PC-3 (cell line): ENCODE measurements at regions not wholly inside any gene's neighbourhood (a gene's known extent, or its start where the extent isn't known, plus 50 kb on each side); places are given as distances from the start of the nearest gene placed in this dataset.
"Not testable (repeated sequence)": the region's sequence is repeated elsewhere in the genome, so short reads cannot be mapped to it uniquely, and the experiment has no call there.

ENCODE experiments used
- ATAC-seq: fragments of 200-7000 bp; cut with Tn5 transposase; 2 replicates; pipeline ENCODE4 v1.9.1; 2020; ENCODE audit warnings: mild to moderate bottlenecking, moderate library complexity
- BruUV-seq: library from RNA; stranded (reverse); fragments of 400-500 nt; replicated peaks from 2 replicates; lab custom pipeline; 2021; lab: Mats Ljungman, UMichigan
- CTCF ChIA-PET: fragments of 300-600 bp; sonication (Branson Sonifier 250); formaldehyde crosslinking; loops from one replicate; lab custom pipeline; 2022; ENCODE audit warnings: antibody characterized with exemption; lab: Charles Lee
- POLR2A ChIA-PET: fragments of 300-600 bp; sonication (Branson Sonifier 250); formaldehyde crosslinking; loops from one replicate; lab custom pipeline; 2022; ENCODE audit warnings: antibody characterized with exemption; ENCODE audit not compliant: unreplicated experiment; lab: Charles Lee
- DNase-seq: peaks from one replicate; pipeline ENCODE4 v3.0.0-alpha.2; 2015
- H2AFZ ChIP-seq: fragments of 300-600 bp; sonication (generic); 2 replicates; pipeline ENCODE4 v1.6.0; 2016; ENCODE audit warnings: antibody characterized with exemption, low read length
- H3F3A ChIP-seq: fragments of 300-600 bp; sonication (generic); one replicate; pipeline ENCODE4 v1.6.0; 2017; ENCODE audit warnings: antibody characterized with exemption, low read length, control low read depth, mild to moderate bottlenecking; ENCODE audit not compliant: unreplicated experiment
- H3K27ac ChIP-seq: fragments of 300-600 bp; sonication (generic); 2 replicates; pipeline ENCODE4 v1.5.1; 2016; ENCODE audit warnings: mild to moderate bottlenecking, low read length
- H3K27me3 ChIP-seq: fragments of 300-600 bp; sonication (generic); 2 replicates; pipeline ENCODE4 v1.6.1; 2016; ENCODE audit warnings: low read length, mixed read lengths
- H3K36me3 ChIP-seq: fragments of 300-600 bp; sonication (generic); 2 replicates; pipeline ENCODE4 v1.6.1; 2016; ENCODE audit warnings: low read depth, mixed run types, low read length, mixed read lengths
- H3K4me1 ChIP-seq: fragments of 300-600 bp; sonication (generic); 2 replicates; pipeline ENCODE4 v1.5.1; 2016; ENCODE audit warnings: low read length; ENCODE audit not compliant: insufficient read depth
- H3K4me2 ChIP-seq: fragments of 300-600 bp; sonication (generic); 2 replicates; pipeline ENCODE4 v1.6.0; 2016; ENCODE audit warnings: low read length
- H3K4me3 ChIP-seq: fragments of 300-600 bp; sonication (generic); 2 replicates; pipeline ENCODE4 v1.5.1; 2016; ENCODE audit warnings: mild to moderate bottlenecking, low read length, mixed read lengths
- H3K79me2 ChIP-seq: fragments of 300-600 bp; sonication (generic); 2 replicates; pipeline ENCODE4 v1.6.1; 2017; ENCODE audit warnings: low read length, mixed read lengths
- H3K9ac ChIP-seq: fragments of 300-600 bp; sonication (generic); 2 replicates; pipeline ENCODE4 v1.6.0; 2016; ENCODE audit warnings: mild to moderate bottlenecking, low read length
- H3K9me2 ChIP-seq: fragments of 300-600 bp; sonication (generic); replicated peaks from 2 replicates; pipeline ENCODE4 v1.6.1; 2016; ENCODE audit warnings: mixed run types, low read length, mixed read lengths
- H3K9me3 ChIP-seq: fragments of 300-600 bp; sonication (generic); 2 replicates; pipeline ENCODE4 v1.6.1; 2016; ENCODE audit warnings: low read length, mixed read lengths
- H4K20me1 ChIP-seq: fragments of 300-600 bp; sonication (generic); 2 replicates; pipeline ENCODE4 v1.6.1; 2016; ENCODE audit warnings: low read length, mixed read lengths
- EZH2 ChIP-seq: fragments of 300-600 bp; sonication (generic); IDR thresholded peaks from one replicate; pipeline ENCODE4 v1.6.1; 2017; ENCODE audit warnings: antibody characterized with exemption, mild to moderate bottlenecking, low read length; ENCODE audit not compliant: unreplicated experiment
- EZH2phosphoT487 ChIP-seq: fragments of 300-600 bp; sonication (generic); IDR thresholded peaks from 2 replicates; pipeline ENCODE4 v1.6.1; 2018; ENCODE audit warnings: mild to moderate bottlenecking, antibody characterized with exemption, low read length, borderline replicate concordance
- intact Hi-C: fragments of 100-400 bp; cut with micrococcal nuclease; formaldehyde crosslinking; loops from 2 replicates; pipeline ENCODE4 v1.9.0; 2023
- TF ChIP-seq, protein P1 (sequence below): fragments of 300-600 bp; sonication (generic); conservative IDR thresholded peaks from 2 replicates; pipeline ENCODE4 v1.5.1; 2017; ENCODE audit warnings: antibody characterized with exemption, low read depth, mild to moderate bottlenecking, low read length

DNA sequence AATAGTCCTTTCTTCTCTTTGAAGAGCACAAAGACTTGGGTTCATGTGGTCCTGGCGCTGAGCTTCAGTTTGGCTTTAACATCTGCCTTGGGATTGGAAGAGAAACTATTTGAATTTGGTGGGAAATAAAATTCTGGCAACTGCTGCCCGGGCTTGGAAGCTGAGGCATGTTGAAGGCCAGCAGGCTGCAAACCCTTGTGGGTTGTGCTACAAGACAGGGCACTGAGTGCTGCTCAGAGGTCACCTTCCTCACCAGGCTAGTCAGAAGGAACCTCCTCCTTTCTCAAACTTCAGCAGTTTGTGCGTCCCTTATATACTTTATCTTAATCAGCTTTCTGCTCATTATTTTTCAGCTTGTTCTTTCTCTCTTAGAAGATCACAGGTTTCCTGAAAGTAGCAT is 238.4 kb upstream of the TBX18 start:
- Histone ChIP-seq H3K4me2 (no peak overlapping the region), H3K27ac (no peak overlapping the region), H3K9me2 (no peaks in the 10 kb centered on the region), H3F3A (no peaks in the 10 kb centered on the region), H3K9me3 (no peaks in the 10 kb centered on the region), H2AFZ (no peak overlapping the region), H3K36me3 (no peaks in the 10 kb centered on the region), H3K27me3 (peaks cover 7% of the 10 kb centered on the region; the same call in 1 of the 2 replicates), H3K4me1 (no peaks in the 10 kb centered on the region), H3K4me3 (no peak overlapping the region), H4K20me1 (no peaks in the 10 kb centered on the region), H3K79me2 (no peaks in the 10 kb centered on the region), H3K9ac (no peak overlapping the region)
- TF ChIP-seq, protein P1, sequence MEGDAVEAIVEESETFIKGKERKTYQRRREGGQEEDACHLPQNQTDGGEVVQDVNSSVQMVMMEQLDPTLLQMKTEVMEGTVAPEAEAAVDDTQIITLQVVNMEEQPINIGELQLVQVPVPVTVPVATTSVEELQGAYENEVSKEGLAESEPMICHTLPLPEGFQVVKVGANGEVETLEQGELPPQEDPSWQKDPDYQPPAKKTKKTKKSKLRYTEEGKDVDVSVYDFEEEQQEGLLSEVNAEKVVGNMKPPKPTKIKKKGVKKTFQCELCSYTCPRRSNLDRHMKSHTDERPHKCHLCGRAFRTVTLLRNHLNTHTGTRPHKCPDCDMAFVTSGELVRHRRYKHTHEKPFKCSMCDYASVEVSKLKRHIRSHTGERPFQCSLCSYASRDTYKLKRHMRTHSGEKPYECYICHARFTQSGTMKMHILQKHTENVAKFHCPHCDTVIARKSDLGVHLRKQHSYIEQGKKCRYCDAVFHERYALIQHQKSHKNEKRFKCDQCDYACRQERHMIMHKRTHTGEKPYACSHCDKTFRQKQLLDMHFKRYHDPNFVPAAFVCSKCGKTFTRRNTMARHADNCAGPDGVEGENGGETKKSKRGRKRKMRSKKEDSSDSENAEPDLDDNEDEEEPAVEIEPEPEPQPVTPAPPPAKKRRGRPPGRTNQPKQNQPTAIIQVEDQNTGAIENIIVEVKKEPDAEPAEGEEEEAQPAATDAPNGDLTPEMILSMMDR: no peak
- TF ChIP-seq EZH2 (no peak), EZH2phosphoT487 (no peak)
- BruUV-seq: no TSS peak
- intact Hi-C loops: no loop called here
- DNase-seq (no peak), ATAC-seq (no peak)
- ChIA-PET POLR2A (no interaction called here), CTCF (no interaction called here)

- no peaks in the 10 kb centered on the region for H4K20me1 ChIP-seq
- intact Hi-C loops: no loop called here
- no peaks in the 10 kb centered on the region for H3K9me3 ChIP-seq
- DNase-seq: no peak
- CTCF ChIA-PET: no interaction called here
- no peak overlapping the region for H3K9ac ChIP-seq
- H3K4me3 ChIP-seq: no peak overlapping the region
- no peak overlapping the region for H3K27ac ChIP-seq
- no peaks in the 10 kb centered on the region for H3K4me1 ChIP-seq
- TF ChIP-seq EZH2phosphoT487 (no peak), EZH2 (no peak)
- TF ChIP-seq, protein P1: no peak
- H3K36me3 ChIP-seq: no peaks in the 10 kb centered on the region
- no peak overlapping the region for H2AFZ ChIP-seq
- POLR2A ChIA-PET: no interaction called here
- BruUV-seq: no TSS peak
- no peak overlapping the region for H3K4me2 ChIP-seq
- H3K27me3 ChIP-seq: peaks cover 1% of the 10 kb centered on the region; the same call in 1 of the 2 replicates
- no peaks in the 10 kb centered on the region for H3K9me2 ChIP-seq
- ATAC-seq: no peak
- no peaks in the 10 kb centered on the region for H3F3A ChIP-seq
- H3K79me2 ChIP-seq: no peaks in the 10 kb centered on the region
Observed at GRCh38 chr6:85000001-85000400, 235.6 kb upstream of the TBX18 start.

DNA sequence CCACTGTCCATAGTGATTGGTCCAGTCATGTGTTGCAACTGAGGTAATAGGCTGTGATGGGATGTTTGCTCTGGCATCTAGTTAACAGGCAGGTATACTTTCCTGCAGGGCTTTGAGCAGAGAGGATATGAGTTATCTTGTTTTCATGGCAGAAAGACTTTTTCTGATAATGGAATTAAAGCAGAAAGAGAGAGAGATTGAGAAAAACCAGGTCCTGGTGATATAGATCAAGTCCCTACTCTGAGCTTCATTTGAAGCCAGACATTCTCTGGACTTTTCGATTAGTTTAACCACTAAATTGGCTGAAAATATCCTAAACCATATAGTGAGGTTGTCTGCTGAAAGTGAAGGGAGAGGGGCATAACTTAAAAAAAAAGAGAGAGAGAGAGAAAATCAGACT is 233.8 kb upstream of the TBX18 start:
- ATAC-seq (no peak), DNase-seq (no peak)
- POLR2A ChIA-PET: no interaction called here
- H4K20me1 ChIP-seq: no peaks in the 10 kb centered on the region
- TF ChIP-seq, protein P1: no peak
- TF ChIP-seq EZH2phosphoT487: no peak
- TF ChIP-seq EZH2: no peak
- intact Hi-C loops: no loop called here
- H3K36me3 ChIP-seq: no peaks in the 10 kb centered on the region
- no peak overlapping the region for H2AFZ ChIP-seq
- no peak overlapping the region for H3K4me2 ChIP-seq
- CTCF ChIA-PET: no interaction called here
- H3K27ac ChIP-seq: no peak overlapping the region
- no peaks in the 10 kb centered on the region for H3K9me3 ChIP-seq
- H3K27me3 ChIP-seq: no peaks in the 10 kb centered on the region; the same call in 1 of the 2 replicates
- BruUV-seq: no TSS peak
- no peaks in the 10 kb centered on the region for H3K4me1 ChIP-seq
- H3K9ac ChIP-seq: no peak overlapping the region
- H3K9me2 ChIP-seq: no peaks in the 10 kb centered on the region
- H3K79me2 ChIP-seq: no peaks in the 10 kb centered on the region
- H3F3A ChIP-seq: no peaks in the 10 kb centered on the region
- no peak overlapping the region for H3K4me3 ChIP-seq

DNA sequence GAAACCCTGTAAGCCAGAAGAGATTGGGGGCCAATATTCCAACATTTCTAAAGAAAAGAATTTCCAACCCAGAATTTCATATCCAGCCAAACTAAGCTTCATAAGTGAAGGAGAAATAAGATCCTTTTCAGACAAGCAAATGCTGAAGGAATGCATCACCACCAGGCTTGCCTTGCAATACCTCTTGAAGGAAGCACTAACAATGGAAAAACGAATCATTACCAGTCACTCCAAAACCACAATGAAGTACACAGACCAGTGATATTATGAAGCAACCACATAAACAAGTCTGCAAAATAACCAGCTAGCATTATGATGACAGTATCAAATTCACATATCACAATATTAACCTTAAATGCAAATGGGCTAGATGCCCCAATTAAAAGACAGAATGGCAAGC is 224.4 kb upstream of the TBX18 start:
- not testable (repeated sequence) for DNase-seq, ATAC-seq

More for the DNA sequence above, 224.4 kb upstream of the TBX18 start:
- H3K9me2 ChIP-seq, H3K4me3 ChIP-seq, H3K36me3 ChIP-seq, H3F3A ChIP-seq, H3K27ac ChIP-seq, BruUV-seq, POLR2A ChIA-PET, H4K20me1 ChIP-seq, H3K9ac ChIP-seq, H3K4me1 ChIP-seq, intact Hi-C loops, CTCF ChIA-PET, H3K4me2 ChIP-seq, H3K79me2 ChIP-seq, H3K27me3 ChIP-seq, H2AFZ ChIP-seq, H3K9me3 ChIP-seq: not testable (repeated sequence)
